NT2/D1 (cell line): ENCODE measurements at regions not wholly inside any gene's neighbourhood (a gene's known extent, or its start where the extent isn't known, plus 50 kb on each side); places are given as distances from the start of the nearest gene placed in this dataset.

ENCODE experiments used
- DNase-seq: peaks from one replicate; pipeline ENCODE4 v3.0.0-alpha.2; 2011; ENCODE audit warnings: low read depth, low spot score
- H3K27me3 ChIP-seq: 2 replicates; pipeline ENCODE4 v1.6.0; 2011; ENCODE audit warnings: mild to moderate bottlenecking; ENCODE audit not compliant: insufficient read length, insufficient read depth
- H3K36me3 ChIP-seq: 2 replicates; pipeline ENCODE4 v1.6.1; 2011; ENCODE audit warnings: mild to moderate bottlenecking, low read length, mixed read lengths; ENCODE audit not compliant: insufficient read depth, insufficient read length
- H3K4me1 ChIP-seq: 2 replicates; pipeline ENCODE4 v1.5.1; 2011; ENCODE audit not compliant: insufficient read depth, insufficient read length
- H3K4me3 ChIP-seq: 2 replicates; pipeline ENCODE4 v1.5.1; 2011; ENCODE audit warnings: low read depth; ENCODE audit not compliant: insufficient read length
- H3K9ac ChIP-seq: 2 replicates; pipeline ENCODE4 v1.6.0; 2011; ENCODE audit warnings: low read depth; ENCODE audit not compliant: insufficient read length
- H3K9me3 ChIP-seq: 2 replicates; pipeline ENCODE4 v1.5.1; 2011; ENCODE audit warnings: mild to moderate bottlenecking, low read length; ENCODE audit not compliant: insufficient read depth
- SUZ12 ChIP-seq: IDR thresholded peaks from 2 replicates; pipeline ENCODE4 v1.6.1; 2011; ENCODE audit not compliant: insufficient read length, insufficient read depth; ENCODE audit errors: extremely low read depth
- YY1 ChIP-seq: IDR thresholded peaks from 2 replicates; pipeline ENCODE4 v1.6.1; 2011; ENCODE audit not compliant: insufficient read length, insufficient read depth
- ZNF274 ChIP-seq: IDR thresholded peaks from 2 replicates; pipeline ENCODE4 v1.6.1; 2011; ENCODE audit warnings: mild to moderate bottlenecking, low read depth, low read length

- TF ChIP-seq YY1 (no peak), ZNF274 (no peak), SUZ12 (no peak)
- Histone ChIP-seq H3K9ac (no peak overlapping the region), H3K4me1 (peaks cover 5% of the 10 kb centered on the region), H3K4me3 (no peak overlapping the region), H3K36me3 (no peaks in the 10 kb centered on the region), H3K27me3 (no peaks in the 10 kb centered on the region), H3K9me3 (no peaks in the 10 kb centered on the region)
- DNase-seq = no peak
These were observed 59.9 kb upstream of the LINGO1 start for GRCh38 chr15:77692614-77693013.

GRCh38 chr15:77691607-77692006 lies 58.9 kb upstream of the LINGO1 start:
- no peak for TF ChIP-seq YY1
- no peak for TF ChIP-seq ZNF274
- no peak for TF ChIP-seq SUZ12
- no peaks in the 10 kb centered on the region for H3K9me3 ChIP-seq
- no peak overlapping the region for H3K4me3 ChIP-seq
- H3K36me3 ChIP-seq = no peaks in the 10 kb centered on the region
- H3K4me1 ChIP-seq = peaks cover 7% of the 10 kb centered on the region
- H3K27me3 ChIP-seq = no peaks in the 10 kb centered on the region
- no peak for DNase-seq
- H3K9ac ChIP-seq = no peak overlapping the region

GRCh38 chr15:77689821-77690220 lies 57.1 kb upstream of the LINGO1 start:
- Histone ChIP-seq H3K9me3 (no peaks in the 10 kb centered on the region), H3K4me1 (peaks cover 10% of the 10 kb centered on the region), H3K9ac (no peak overlapping the region), H3K36me3 (no peaks in the 10 kb centered on the region), H3K27me3 (no peaks in the 10 kb centered on the region), H3K4me3 (no peak overlapping the region)
- DNase-seq = no peak
- TF ChIP-seq ZNF274 (no peak), YY1 (no peak), SUZ12 (no peak)

- TF ChIP-seq ZNF274 (no peak), YY1 (no peak), SUZ12 (no peak)
- no peaks in the 10 kb centered on the region for H3K27me3 ChIP-seq
- H3K9me3 ChIP-seq = no peaks in the 10 kb centered on the region
- peaks cover 14% of the 10 kb centered on the region for H3K4me1 ChIP-seq
- H3K36me3 ChIP-seq = no peaks in the 10 kb centered on the region
- no peak for DNase-seq
- H3K4me3 ChIP-seq = no peak overlapping the region
- H3K9ac ChIP-seq = no peak overlapping the region
These were observed 56.0 kb upstream of the LINGO1 start for GRCh38 chr15:77688693-77689092.

GRCh38 chr15:77688266-77688665 lies 55.6 kb upstream of the LINGO1 start:
- Histone ChIP-seq H3K9ac (no peak overlapping the region), H3K4me3 (no peak overlapping the region), H3K27me3 (no peaks in the 10 kb centered on the region), H3K4me1 (peaks cover 14% of the 10 kb centered on the region), H3K9me3 (no peaks in the 10 kb centered on the region), H3K36me3 (no peaks in the 10 kb centered on the region)
- DNase-seq = no peak
- TF ChIP-seq SUZ12 (no peak), YY1 (no peak), ZNF274 (no peak)

GRCh38 chr15:77685082-77685815 lies 52.5 kb upstream of the LINGO1 start:
- Histone ChIP-seq H3K9me3 (no peaks in the 10 kb centered on the region), H3K4me3 (no peak overlapping the region), H3K9ac (no peak overlapping the region), H3K27me3 (peaks cover 4% of the 10 kb centered on the region), H3K4me1 (peaks cover 11% of the 10 kb centered on the region), H3K36me3 (no peaks in the 10 kb centered on the region)
- no peak for DNase-seq
- TF ChIP-seq YY1 (no peak), ZNF274 (no peak), SUZ12 (no peak)

- DNase-seq = no peak
- no peak for TF ChIP-seq YY1
- TF ChIP-seq SUZ12 = no peak
- no peak for TF ChIP-seq ZNF274
- H3K4me1 ChIP-seq = peaks cover 11% of the 10 kb centered on the region
- H3K9ac ChIP-seq = no peak overlapping the region
- peaks cover 4% of the 10 kb centered on the region for H3K27me3 ChIP-seq
- no peak overlapping the region for H3K4me3 ChIP-seq
- H3K9me3 ChIP-seq = no peaks in the 10 kb centered on the region
- no peaks in the 10 kb centered on the region for H3K36me3 ChIP-seq
These were observed 51.8 kb upstream of the LINGO1 start for GRCh38 chr15:77684341-77685081.
